WTC11 (cell line): ENCODE measurements at regions not wholly inside any gene's neighbourhood (a gene's known extent, or its start where the extent isn't known, plus 50 kb on each side); places are given as distances from the start of the nearest gene placed in this dataset.

ENCODE experiments used
- E2F5 ChIP-seq: sonication (generic); formaldehyde crosslinking; IDR thresholded peaks from 2 replicates; pipeline ENCODE4 v1.8.1; 2022; ENCODE audit warnings: mild to moderate bottlenecking, moderate library complexity, missing genetic modification reagents
- FOXP1 ChIP-seq: sonication (generic); formaldehyde crosslinking; IDR thresholded peaks from 2 replicates; pipeline ENCODE4 v1.8.0; 2022; ENCODE audit warnings: missing genetic modification reagents, mild to moderate bottlenecking, moderate library complexity, borderline replicate concordance
- NFYB ChIP-seq: sonication (generic); formaldehyde crosslinking; conservative IDR thresholded peaks from 2 replicates; pipeline ENCODE4 v1.8.0; 2022; ENCODE audit warnings: low read depth, missing genetic modification reagents
- NR2C2 ChIP-seq: sonication (generic); formaldehyde crosslinking; IDR thresholded peaks from 2 replicates; pipeline ENCODE4 v1.8.0; 2022; ENCODE audit warnings: mild to moderate bottlenecking, missing genetic modification reagents
- TEAD4 ChIP-seq: sonication (generic); formaldehyde crosslinking; IDR thresholded peaks from 2 replicates; pipeline ENCODE4 v1.8.0; 2022; ENCODE audit warnings: mild to moderate bottlenecking, missing genetic modification reagents
- TF ChIP-seq, protein P1 (sequence below): fragments of 200-600 bp; IDR thresholded peaks from 2 replicates; pipeline ENCODE4 v1.8.0; 2022; ENCODE audit warnings: antibody characterized with exemption

GRCh38 chr18:22293417-22293816 lies 124.0 kb downstream of the GATA6 start:
- TF ChIP-seq FOXP1 (no peak), NR2C2 (CRISPR knock-in tag) (no peak), E2F5 (CRISPR knock-in tag) (no peak), TEAD4 (no peak), NFYB (CRISPR knock-in tag) (no peak)
- TF ChIP-seq, protein P1, sequence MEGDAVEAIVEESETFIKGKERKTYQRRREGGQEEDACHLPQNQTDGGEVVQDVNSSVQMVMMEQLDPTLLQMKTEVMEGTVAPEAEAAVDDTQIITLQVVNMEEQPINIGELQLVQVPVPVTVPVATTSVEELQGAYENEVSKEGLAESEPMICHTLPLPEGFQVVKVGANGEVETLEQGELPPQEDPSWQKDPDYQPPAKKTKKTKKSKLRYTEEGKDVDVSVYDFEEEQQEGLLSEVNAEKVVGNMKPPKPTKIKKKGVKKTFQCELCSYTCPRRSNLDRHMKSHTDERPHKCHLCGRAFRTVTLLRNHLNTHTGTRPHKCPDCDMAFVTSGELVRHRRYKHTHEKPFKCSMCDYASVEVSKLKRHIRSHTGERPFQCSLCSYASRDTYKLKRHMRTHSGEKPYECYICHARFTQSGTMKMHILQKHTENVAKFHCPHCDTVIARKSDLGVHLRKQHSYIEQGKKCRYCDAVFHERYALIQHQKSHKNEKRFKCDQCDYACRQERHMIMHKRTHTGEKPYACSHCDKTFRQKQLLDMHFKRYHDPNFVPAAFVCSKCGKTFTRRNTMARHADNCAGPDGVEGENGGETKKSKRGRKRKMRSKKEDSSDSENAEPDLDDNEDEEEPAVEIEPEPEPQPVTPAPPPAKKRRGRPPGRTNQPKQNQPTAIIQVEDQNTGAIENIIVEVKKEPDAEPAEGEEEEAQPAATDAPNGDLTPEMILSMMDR = no peak
